ENCODE measurements at regions not wholly inside any gene's neighbourhood (a gene's known extent, or its start where the extent isn't known, plus 50 kb on each side); places are given as distances from the start of the nearest gene placed in this dataset.
A peak's percentile ranks its signal among the peaks of the same experiment; 100 is the strongest.

DNA sequence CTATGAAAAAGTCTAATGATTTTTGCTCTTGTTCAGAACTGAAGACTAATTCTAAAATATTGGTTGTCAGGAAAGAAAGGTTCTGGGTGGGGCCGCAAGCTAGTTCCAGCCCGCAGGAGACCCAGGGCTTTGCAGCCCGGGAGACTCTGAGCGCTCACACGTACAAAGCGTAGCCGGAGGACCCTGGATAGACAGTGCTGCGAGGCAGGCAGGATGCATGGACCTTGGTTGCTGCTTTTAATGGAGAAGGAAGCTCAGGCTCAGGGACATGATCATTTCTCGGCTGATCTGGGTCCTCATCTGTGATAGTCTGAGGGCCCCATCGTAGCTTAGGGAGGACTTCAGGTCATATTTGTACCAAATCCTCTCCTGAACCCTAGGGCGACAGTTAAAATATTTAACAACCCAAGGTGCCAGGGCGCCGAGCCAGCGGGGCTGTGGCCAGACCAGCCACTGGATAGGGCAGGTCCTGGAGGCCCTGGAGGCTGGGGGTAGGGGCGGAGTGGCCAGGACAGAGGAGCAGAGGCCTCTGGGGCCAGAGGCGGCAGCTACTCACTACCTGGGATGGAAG lies 70.1 kb upstream of the UNC5A start:
- Histone ChIP-seq H3K27me3 (ENCODE audit: control insufficient read depth in 1 of 2, insufficient read depth in 2 of 2, low read length in 2 of 2) (peaks cover 52 to 66% of the 10 kb centered on the region in 2 experiments), H3K4me1 (ENCODE audit: insufficient read depth, low read length) (peaks cover 21% of the 10 kb centered on the region), H3K4me3 (ENCODE audit: low read length) (no peak overlapping the region), H3K36me3 (ENCODE audit: insufficient read depth, low read length) (no peaks in the 10 kb centered on the region), H3K9me3 (ENCODE audit: control insufficient read depth in 1 of 2, insufficient read depth in 1 of 2, low read length in 2 of 2) (peaks cover 0 to 23% of the 10 kb centered on the region in 2 experiments), H3K27ac (ENCODE audit: low read depth in 1 of 2, low read length in 2 of 2) (no peak overlapping the region)
- ATAC-seq (ENCODE audit: poor library complexity) = no peak
- Mint-ChIP-seq H3K9me3 (no peaks in the 10 kb centered on the region), H3K4me3 (no peak overlapping the region), H3K27me3 (peaks cover 80% of the 10 kb centered on the region), H3K27ac (no peak overlapping the region), H3K4me1 (ENCODE audit: low read depth) (peaks cover 17% of the 10 kb centered on the region), H3K36me3 (ENCODE audit: low read depth) (no peaks in the 10 kb centered on the region)
- TF ChIP-seq CTCF (IDR thresholded peaks at IDR 0.05) = no peak
- DNase-seq = no peak
- ChIA-PET CTCF (no interaction called here), POLR2A (no interaction called here)
- intact Hi-C loops (cut with DNase I, micrococcal nuclease) = no loop called here

DNA sequence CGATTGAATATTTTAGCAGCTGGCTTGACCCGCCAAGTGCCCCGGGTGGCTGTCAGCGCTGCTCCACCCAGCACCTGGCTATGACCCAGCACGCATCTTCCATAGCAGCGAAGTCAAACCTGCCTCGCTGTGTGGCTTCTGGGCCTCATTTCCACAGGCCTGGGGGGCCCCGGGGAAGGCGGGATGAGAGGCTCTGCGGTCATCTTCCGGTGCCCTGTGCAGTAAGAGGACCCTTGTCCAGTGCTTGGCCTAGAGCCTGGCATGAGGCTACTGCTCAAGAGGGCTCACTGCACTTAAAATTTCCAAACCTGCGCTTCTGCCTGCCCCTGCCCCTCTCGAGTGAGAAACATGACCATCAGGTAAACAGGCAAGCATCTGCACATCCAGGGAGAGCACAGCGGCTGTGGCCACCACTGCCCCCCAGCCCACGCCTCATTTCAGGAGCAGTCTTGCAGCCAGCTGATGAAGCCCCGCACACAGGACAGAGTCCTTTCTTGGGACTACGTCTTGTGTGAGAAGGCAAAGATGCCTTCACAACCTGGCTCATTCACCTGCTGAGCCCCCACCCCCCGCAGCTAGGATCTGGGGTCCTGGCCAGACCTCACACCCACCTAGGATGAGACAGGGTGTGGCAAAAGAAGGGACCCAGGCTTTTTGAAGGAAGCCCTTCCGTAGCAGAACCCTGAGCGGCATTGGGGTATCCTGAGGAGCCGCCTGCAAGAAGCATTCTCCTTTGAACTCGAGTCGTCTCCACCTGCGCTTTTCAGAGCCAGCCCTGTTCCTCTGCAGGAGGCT lies 69.5 kb upstream of the UNC5A start:
- H3K27ac Mint-ChIP-seq = no peak overlapping the region
- H3K9me3 Mint-ChIP-seq = no peaks in the 10 kb centered on the region
- H3K27me3 Mint-ChIP-seq = peaks cover 81% of the 10 kb centered on the region
- no peak overlapping the region for H3K27ac ChIP-seq (ENCODE audit: low read depth in 1 of 2, low read length in 2 of 2)
- H3K36me3 Mint-ChIP-seq (ENCODE audit: low read depth) = no peaks in the 10 kb centered on the region
- H3K27me3 ChIP-seq (ENCODE audit: control insufficient read depth in 1 of 2, insufficient read depth in 2 of 2, low read length in 2 of 2) = peaks cover 56 to 66% of the 10 kb centered on the region in 2 experiments
- no peak overlapping the region for H3K4me3 ChIP-seq (ENCODE audit: low read length)
- peak in 2 of 14 experiments; percentile 3 to 29 for DNase-seq
- no peak overlapping the region for H3K4me3 Mint-ChIP-seq
- no peaks in the 10 kb centered on the region for H3K36me3 ChIP-seq (ENCODE audit: insufficient read depth, low read length)
- POLR2A ChIA-PET = no interaction called here
- no peak for ATAC-seq (ENCODE audit: poor library complexity)
- peaks cover 28% of the 10 kb centered on the region for H3K4me1 ChIP-seq (ENCODE audit: insufficient read depth, low read length)
- intact Hi-C loops (cut with DNase I, micrococcal nuclease) = no loop called here
- CTCF ChIA-PET = no interaction called here
- no peak for TF ChIP-seq CTCF (IDR thresholded peaks at IDR 0.05)
- H3K9me3 ChIP-seq (ENCODE audit: control insufficient read depth in 1 of 2, insufficient read depth in 1 of 2, low read length in 2 of 2) = peaks cover 0 to 21% of the 10 kb centered on the region in 2 experiments
- peaks cover 24% of the 10 kb centered on the region for H3K4me1 Mint-ChIP-seq (ENCODE audit: low read depth)

DNA sequence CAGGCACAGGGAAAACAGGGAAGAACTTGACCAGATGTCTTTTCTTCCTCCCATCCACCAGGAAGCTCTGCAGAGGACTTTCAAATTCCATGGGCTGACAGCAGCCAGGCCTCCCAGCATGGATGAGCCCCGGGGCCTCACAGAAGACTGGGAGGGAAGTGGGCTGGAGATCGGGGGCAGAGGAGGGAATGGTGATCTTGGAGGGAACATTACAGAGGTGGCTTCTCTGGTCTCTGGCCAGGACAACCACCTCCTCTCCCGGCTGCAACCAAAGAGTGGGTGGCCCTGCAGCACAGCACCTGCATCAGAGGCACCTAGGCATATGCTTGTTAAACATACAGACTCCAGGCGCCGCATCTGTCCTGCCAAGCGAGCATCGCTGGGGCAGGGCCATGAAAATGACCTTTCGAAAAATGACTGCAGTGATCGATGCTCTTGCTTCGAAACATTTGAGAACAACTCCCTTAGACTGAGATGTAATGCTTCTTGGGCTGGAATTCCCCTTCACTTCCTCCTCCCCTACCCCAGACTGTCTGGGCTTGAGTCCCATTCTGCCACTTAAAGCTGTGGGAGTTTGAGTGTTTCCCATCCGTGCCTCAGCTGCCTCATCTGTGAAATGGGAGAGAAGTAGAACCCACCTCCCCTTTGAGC lies 68.7 kb upstream of the UNC5A start:
- no peaks in the 10 kb centered on the region for H3K36me3 ChIP-seq (ENCODE audit: insufficient read depth, low read length)
- Mint-ChIP-seq H3K27me3 (peaks cover 80% of the 10 kb centered on the region), H3K9me3 (no peaks in the 10 kb centered on the region), H3K27ac (no peak overlapping the region), H3K4me3 (no peak overlapping the region), H3K36me3 (ENCODE audit: low read depth) (no peaks in the 10 kb centered on the region), H3K4me1 (ENCODE audit: low read depth) (peaks cover 28% of the 10 kb centered on the region)
- TF ChIP-seq CTCF (IDR thresholded peaks at IDR 0.05) = no peak
- peaks cover 62 to 68% of the 10 kb centered on the region in 2 experiments for H3K27me3 ChIP-seq (ENCODE audit: control insufficient read depth in 1 of 2, insufficient read depth in 2 of 2, low read length in 2 of 2)
- DNase-seq = peak in 3 of 14 experiments; percentile 17 to 27 (median 22)
- CTCF ChIA-PET = no interaction called here
- POLR2A ChIA-PET = no interaction called here
- no peak for ATAC-seq (ENCODE audit: poor library complexity)
- H3K27ac ChIP-seq (ENCODE audit: low read depth in 1 of 2, low read length in 2 of 2) = no peak overlapping the region
- intact Hi-C loops (cut with DNase I, micrococcal nuclease) = no loop called here
- H3K9me3 ChIP-seq (ENCODE audit: control insufficient read depth in 1 of 2, insufficient read depth in 1 of 2, low read length in 2 of 2) = peaks cover 0 to 17% of the 10 kb centered on the region in 2 experiments
- peaks cover 35% of the 10 kb centered on the region for H3K4me1 ChIP-seq (ENCODE audit: insufficient read depth, low read length)
- no peak overlapping the region for H3K4me3 ChIP-seq (ENCODE audit: low read length)
